Stimulated activated CD4-positive, alpha-beta T cell treated with anti-CD3 and anti-CD28 coated beads, Interleukin-12 subunit alpha, Interleukin-12 subunit beta, amount 100 ng/mL, for 48 hours (primary cell): ENCODE measurements at regions not wholly inside any gene's neighbourhood (a gene's known extent, or its start where the extent isn't known, plus 50 kb on each side); places are given as distances from the start of the nearest gene placed in this dataset.

Experiments used
- DNase-seq, 3 donors: peaks; one replicate each; pipeline ENCODE4 v3.0.0-alpha.2; 2020; ENCODE audit warnings: low read depth in 2 of 3, low spot score in 1 of 3

- no peak for DNase-seq
Measured at GRCh38 chr3:26350853-26351252, 271.7 kb upstream of the LRRC3B start.

- DNase-seq: no peak
Measured at GRCh38 chr3:26353097-26353496, 269.5 kb upstream of the LRRC3B start.

- DNase-seq: no peak
Measured at GRCh38 chr3:26358405-26358804, 264.2 kb upstream of the LRRC3B start.

- no peak for DNase-seq
Measured at GRCh38 chr3:26365706-26366105, 256.9 kb upstream of the LRRC3B start.

- DNase-seq: no peak
Measured at GRCh38 chr3:26368312-26368711, 254.3 kb upstream of the LRRC3B start.

GRCh38 chr3:26369133-26369532 is 253.4 kb upstream of the LRRC3B start:
- DNase-seq: no peak

GRCh38 chr3:26375843-26376530 is 246.6 kb upstream of the LRRC3B start:
- DNase-seq: no peak

- DNase-seq: no peak
Measured at GRCh38 chr3:26381411-26381810, 241.2 kb upstream of the LRRC3B start.

GRCh38 chr3:26406636-26407035 is 215.9 kb upstream of the LRRC3B start:
- no peak for DNase-seq

GRCh38 chr3:26418553-26418952 is 204.0 kb upstream of the LRRC3B start:
- DNase-seq: no peak

- DNase-seq: no peak
Measured at GRCh38 chr3:26422415-26422814, 200.2 kb upstream of the LRRC3B start.

- DNase-seq: no peak
Measured at GRCh38 chr3:26425076-26425475, 197.5 kb upstream of the LRRC3B start.

- no peak for DNase-seq
Measured at GRCh38 chr3:26428992-26429391, 193.6 kb upstream of the LRRC3B start.

- DNase-seq: no peak
Measured at GRCh38 chr3:26437678-26438077, 184.9 kb upstream of the LRRC3B start.

- no peak for DNase-seq
Measured at GRCh38 chr3:26438325-26438940, 184.1 kb upstream of the LRRC3B start.

- no peak for DNase-seq
Measured at GRCh38 chr3:26438981-26439884, 183.3 kb upstream of the LRRC3B start.

GRCh38 chr3:26449996-26450395 is 172.6 kb upstream of the LRRC3B start:
- no peak for DNase-seq

GRCh38 chr3:26452363-26452762 is 170.2 kb upstream of the LRRC3B start:
- DNase-seq: no peak

GRCh38 chr3:26460985-26461384 is 161.6 kb upstream of the LRRC3B start:
- no peak for DNase-seq

GRCh38 chr3:26472345-26472744 is 150.2 kb upstream of the LRRC3B start:
- no peak for DNase-seq

- DNase-seq: no peak
Measured at GRCh38 chr3:26474706-26475105, 147.9 kb upstream of the LRRC3B start.

GRCh38 chr3:26480377-26480776 is 142.2 kb upstream of the LRRC3B start:
- DNase-seq: no peak
